ENCODE measurements at regions not wholly inside any gene's neighbourhood (a gene's known extent, or its start where the extent isn't known, plus 50 kb on each side); places are given as distances from the start of the nearest gene placed in this dataset.

- H2AFZ ChIP-seq: no peak overlapping the region
- no peak overlapping the region for H3K4me3 ChIP-seq (ENCODE audit: low read depth, low read length)
- TF ChIP-seq CTCF (IDR thresholded peaks at IDR 0.05): no peak
- no peaks in the 10 kb centered on the region for H3K27me3 ChIP-seq (ENCODE audit: control insufficient read depth, insufficient read depth, low read length)
- H3K9me3 ChIP-seq (ENCODE audit: control insufficient read depth, low read length): no peaks in the 10 kb centered on the region
- no peak overlapping the region for H3K9ac ChIP-seq
- no peak overlapping the region for H3K4me2 ChIP-seq (ENCODE audit: low read length)
- no peaks in the 10 kb centered on the region for H3K4me1 ChIP-seq
- H3K79me2 ChIP-seq: no peaks in the 10 kb centered on the region
- no peaks in the 10 kb centered on the region for H3K36me3 ChIP-seq (ENCODE audit: control insufficient read depth, insufficient read depth, low read length)
- no peak overlapping the region for H3K27ac ChIP-seq
Measured at GRCh38 chr15:61500951-61501620, 272.0 kb upstream of the RORA start.

- H3K4me3 ChIP-seq (ENCODE audit: low read depth, low read length): no peak overlapping the region
- no peak for TF ChIP-seq CTCF (IDR thresholded peaks at IDR 0.05)
Measured at GRCh38 chr15:61500523-61500922, 271.4 kb upstream of the RORA start.

GRCh38 chr15:61499376-61499775 lies 270.3 kb upstream of the RORA start:
- no peak overlapping the region for H3K9ac ChIP-seq
- H3K27me3 ChIP-seq (ENCODE audit: control insufficient read depth, insufficient read depth, low read length): no peaks in the 10 kb centered on the region
- TF ChIP-seq CTCF (IDR thresholded peaks at IDR 0.05): no peak
- no peak overlapping the region for H3K4me2 ChIP-seq (ENCODE audit: low read length)
- H3K9me3 ChIP-seq (ENCODE audit: control insufficient read depth, low read length): no peaks in the 10 kb centered on the region
- H3K4me3 ChIP-seq (ENCODE audit: low read depth, low read length): no peak overlapping the region
- no peak overlapping the region for H2AFZ ChIP-seq
- H3K79me2 ChIP-seq: no peaks in the 10 kb centered on the region
- no peaks in the 10 kb centered on the region for H3K4me1 ChIP-seq
- H3K36me3 ChIP-seq (ENCODE audit: control insufficient read depth, insufficient read depth, low read length): no peaks in the 10 kb centered on the region
- no peak overlapping the region for H3K27ac ChIP-seq

More at GRCh38 chr15:61500523-61500922, 271.4 kb upstream of the RORA start:
- Histone ChIP-seq H3K27ac (no peak overlapping the region), H3K4me2 (ENCODE audit: low read length) (no peak overlapping the region), H3K9me3 (ENCODE audit: control insufficient read depth, low read length) (no peaks in the 10 kb centered on the region), H3K36me3 (ENCODE audit: control insufficient read depth, insufficient read depth, low read length) (no peaks in the 10 kb centered on the region), H3K27me3 (ENCODE audit: control insufficient read depth, insufficient read depth, low read length) (no peaks in the 10 kb centered on the region), H3K9ac (no peak overlapping the region), H3K79me2 (no peaks in the 10 kb centered on the region), H3K4me1 (no peaks in the 10 kb centered on the region), H2AFZ (no peak overlapping the region)

GRCh38 chr15:61489571-61489970 lies 260.5 kb upstream of the RORA start:
- Histone ChIP-seq H3K27me3 (ENCODE audit: control insufficient read depth, insufficient read depth, low read length) (no peaks in the 10 kb centered on the region), H3K4me1 (no peaks in the 10 kb centered on the region), H3K4me3 (ENCODE audit: low read depth, low read length) (no peak overlapping the region), H3K9ac (no peak overlapping the region), H3K27ac (no peak overlapping the region), H3K36me3 (ENCODE audit: control insufficient read depth, insufficient read depth, low read length) (no peaks in the 10 kb centered on the region), H3K79me2 (no peaks in the 10 kb centered on the region), H3K9me3 (ENCODE audit: control insufficient read depth, low read length) (no peaks in the 10 kb centered on the region), H2AFZ (no peak overlapping the region), H3K4me2 (ENCODE audit: low read length) (no peak overlapping the region)
- TF ChIP-seq CTCF (IDR thresholded peaks at IDR 0.05): no peak

GRCh38 chr15:61483599-61483998 lies 254.5 kb upstream of the RORA start:
- Histone ChIP-seq H3K4me2 (ENCODE audit: low read length) (no peak overlapping the region), H3K4me3 (ENCODE audit: low read depth, low read length) (no peak overlapping the region), H3K36me3 (ENCODE audit: control insufficient read depth, insufficient read depth, low read length) (no peaks in the 10 kb centered on the region), H3K27me3 (ENCODE audit: control insufficient read depth, insufficient read depth, low read length) (no peaks in the 10 kb centered on the region), H3K27ac (no peak overlapping the region), H3K9me3 (ENCODE audit: control insufficient read depth, low read length) (no peaks in the 10 kb centered on the region), H3K79me2 (no peaks in the 10 kb centered on the region), H2AFZ (no peak overlapping the region), H3K4me1 (no peaks in the 10 kb centered on the region), H3K9ac (no peak overlapping the region)
- TF ChIP-seq CTCF (IDR thresholded peaks at IDR 0.05): no peak
